Mesendoderm (in vitro differentiated cells): ENCODE measurements at regions not wholly inside any gene's neighbourhood (a gene's known extent, or its start where the extent isn't known, plus 50 kb on each side); places are given as distances from the start of the nearest gene placed in this dataset.
A peak's percentile ranks its signal among the peaks of the same experiment; 100 is the strongest.
"Not testable (repeated sequence)": the region's sequence is repeated elsewhere in the genome, so short reads cannot be mapped to it uniquely, and the experiment has no call there.

ENCODE experiments used
- DNase-seq: peaks from one replicate; pipeline ENCODE4 v3.0.0; 2013
- H2AK5ac ChIP-seq: 2 replicates; pipeline ENCODE4 v1.6.1; 2013; ENCODE audit warnings: low read length, inconsistent platforms
- H2BK120ac ChIP-seq: 2 replicates; pipeline ENCODE4 v1.6.1; 2013; ENCODE audit warnings: low read depth, mild to moderate bottlenecking, low read length, moderate library complexity, mixed read lengths
- H2BK15ac ChIP-seq: replicated peaks from 2 replicates; pipeline ENCODE4 v1.6.1; 2013; ENCODE audit warnings: low read depth, mild to moderate bottlenecking, moderate library complexity
- H2BK5ac ChIP-seq: 2 replicates; pipeline ENCODE4 v1.6.1; 2013; ENCODE audit warnings: low read length, inconsistent platforms
- H3K18ac ChIP-seq: 2 replicates; pipeline ENCODE4 v1.6.1; 2013; ENCODE audit warnings: mild to moderate bottlenecking, low read length, mixed read lengths
- H3K23ac ChIP-seq: one replicate; pipeline ENCODE4 v1.6.1; 2013; ENCODE audit warnings: low read length
- H3K27ac ChIP-seq: 2 replicates; pipeline ENCODE4 v1.5.1; 2013; ENCODE audit warnings: low read depth, mild to moderate bottlenecking, inconsistent platforms, low read length, moderate library complexity
- H3K27me3 ChIP-seq: 2 replicates; pipeline ENCODE4 v1.6.1; 2013; ENCODE audit warnings: low read length, control low read depth, mild to moderate bottlenecking, inconsistent platforms; ENCODE audit not compliant: insufficient read depth, poor library complexity
- H3K36me3 ChIP-seq: 2 replicates; pipeline ENCODE4 v1.6.1; 2013; ENCODE audit warnings: low read length, inconsistent platforms; ENCODE audit not compliant: control insufficient read depth, insufficient read depth
- H3K4ac ChIP-seq: one replicate; pipeline ENCODE4 v1.6.1; 2013; ENCODE audit warnings: low read depth, mild to moderate bottlenecking, low read length, moderate library complexity
- H3K4me1 ChIP-seq: 2 replicates; pipeline ENCODE4 v1.6.1; 2013; ENCODE audit warnings: low read depth, low read length, inconsistent platforms; ENCODE audit not compliant: control insufficient read depth
- H3K4me2 ChIP-seq: 2 replicates; pipeline ENCODE4 v1.6.1; 2013; ENCODE audit warnings: low read length
- H3K4me3 ChIP-seq: 2 replicates; pipeline ENCODE4 v1.5.1; 2013; ENCODE audit warnings: mild to moderate bottlenecking, low read length
- H3K56ac ChIP-seq: one replicate; pipeline ENCODE4 v1.6.1; 2013; ENCODE audit warnings: low read length
- H3K79me1 ChIP-seq: 2 replicates; pipeline ENCODE4 v1.6.1; 2013; ENCODE audit warnings: low read length, inconsistent platforms
- H3K79me2 ChIP-seq: 2 replicates; pipeline ENCODE4 v1.6.1; 2013; ENCODE audit warnings: mild to moderate bottlenecking, low read length; ENCODE audit not compliant: control insufficient read depth, insufficient read depth
- H3K9ac ChIP-seq: 2 replicates; pipeline ENCODE4 v1.6.1; 2013; ENCODE audit warnings: low read length, inconsistent platforms
- H4K5ac ChIP-seq: one replicate; pipeline ENCODE4 v1.6.1; 2013; ENCODE audit warnings: low read length
- H4K8ac ChIP-seq: one replicate; pipeline ENCODE4 v1.6.1; 2013; ENCODE audit warnings: low read depth, mild to moderate bottlenecking, control low read depth, low read length, moderate library complexity
- WGBS: extraction: QIAGEN DNeasy Blood & Tissue Kit; methylation state at CpG from one replicate; pipeline ENCODE4 v1.1.7; 2013; ENCODE audit warnings: low lambda C conversion rate, missing lambda C conversion rate; ENCODE audit not compliant: insufficient coverage; ENCODE audit errors: extremely low coverage; 5-methylcytosine and 5-hydroxymethylcytosine counted together

- Histone ChIP-seq H3K4me1 (no peaks in the 10 kb centered on the region), H2AK5ac (no peak overlapping the region), H3K27me3 (no peaks in the 10 kb centered on the region), H3K79me1 (no peaks in the 10 kb centered on the region), H4K5ac (no peak overlapping the region), H3K4me2 (no peak overlapping the region), H2BK5ac (no peak overlapping the region), H3K4me3 (no peak overlapping the region), H2BK120ac (no peak overlapping the region), H3K27ac (no peak overlapping the region), H3K36me3 (no peaks in the 10 kb centered on the region), H2BK15ac (no peak overlapping the region), H3K9ac (no peak overlapping the region), H3K4ac (no peak overlapping the region), H3K23ac (no peak overlapping the region), H3K56ac (no peak overlapping the region), H4K8ac (no peak overlapping the region), H3K18ac (no peak overlapping the region), H3K79me2 (no peaks in the 10 kb centered on the region)
- DNase-seq = peak; percentile 3
- no CpG with 5 or more reads among the region's 9 CpGs for WGBS
Measured at GRCh38 chr7:47066976-47067614, 514.8 kb downstream of the TNS3 start.

DNA sequence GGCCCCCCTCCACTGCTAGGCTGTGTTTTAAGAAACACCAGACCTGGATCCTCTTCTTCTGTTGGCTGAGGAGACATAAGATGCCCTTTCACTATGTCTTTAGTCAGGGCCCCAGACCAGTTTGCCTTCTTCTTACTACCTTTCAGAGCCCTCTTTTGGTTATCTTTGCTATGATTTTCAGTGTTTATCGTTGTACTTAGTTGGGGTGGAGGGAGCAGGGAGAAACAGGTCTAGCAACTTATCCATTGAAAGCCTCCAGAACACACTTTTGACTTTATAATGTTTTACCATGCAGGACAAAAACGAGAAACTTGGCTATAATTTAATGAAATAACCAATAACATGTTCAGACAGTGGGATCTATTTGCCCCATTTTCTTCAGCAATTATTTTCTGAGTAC, 525.2 kb downstream of the TNS3 start:
- no peak for DNase-seq
- H2BK120ac ChIP-seq = no peak overlapping the region
- no peak overlapping the region for H3K4ac ChIP-seq
- H3K27me3 ChIP-seq = no peaks in the 10 kb centered on the region
- H2BK15ac ChIP-seq = no peak overlapping the region
- no peak overlapping the region for H3K56ac ChIP-seq
- no peak overlapping the region for H3K9ac ChIP-seq
- H3K23ac ChIP-seq = no peak overlapping the region
- H3K4me1 ChIP-seq = no peaks in the 10 kb centered on the region
- no CpG with 5 or more reads among the region's 2 CpGs for WGBS
- no peak overlapping the region for H3K27ac ChIP-seq
- no peaks in the 10 kb centered on the region for H3K79me1 ChIP-seq
- H2AK5ac ChIP-seq = no peak overlapping the region
- no peak overlapping the region for H2BK5ac ChIP-seq
- H4K5ac ChIP-seq = no peak overlapping the region
- H3K79me2 ChIP-seq = no peaks in the 10 kb centered on the region
- H3K4me3 ChIP-seq = no peak overlapping the region
- no peak overlapping the region for H3K4me2 ChIP-seq
- no peak overlapping the region for H3K18ac ChIP-seq
- H4K8ac ChIP-seq = no peak overlapping the region
- no peaks in the 10 kb centered on the region for H3K36me3 ChIP-seq

DNA sequence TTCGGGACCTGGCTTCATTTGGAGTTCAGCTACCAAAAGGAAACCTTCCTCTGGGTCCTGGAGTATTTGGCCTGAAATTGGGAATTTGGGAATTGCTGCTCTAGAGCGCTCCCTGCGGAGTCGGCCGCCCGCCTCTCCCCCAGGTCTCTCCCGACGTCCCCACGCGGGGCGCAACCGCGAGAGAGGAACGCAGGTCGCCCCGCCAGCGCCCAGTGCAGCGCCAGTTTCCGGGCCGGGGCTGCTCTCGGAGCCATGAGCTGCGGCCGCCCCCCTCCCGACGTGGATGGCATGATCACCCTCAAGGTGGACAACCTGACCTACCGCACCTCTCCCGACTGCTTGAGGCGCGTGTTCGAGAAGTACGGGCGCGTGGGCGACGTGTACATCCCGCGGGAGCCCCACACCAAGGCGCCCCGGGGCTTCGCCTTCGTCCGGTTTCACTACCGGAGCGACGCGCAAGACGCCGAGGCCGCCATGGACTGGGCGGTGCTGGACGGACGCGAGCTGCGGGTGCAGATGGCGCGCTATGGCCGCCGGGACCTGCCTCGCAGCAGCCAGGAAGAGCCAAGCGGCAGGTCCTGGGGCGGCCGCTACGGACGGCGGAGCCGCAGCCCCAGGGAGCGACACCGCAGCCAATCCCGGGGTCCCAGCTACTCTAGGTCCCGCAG, 529.2 kb downstream of the TNS3 start:
- H3K4ac ChIP-seq, H3K27me3 ChIP-seq, DNase-seq, H3K79me1 ChIP-seq, H3K4me1 ChIP-seq, H3K27ac ChIP-seq, H3K18ac ChIP-seq, H4K8ac ChIP-seq, H3K4me3 ChIP-seq, H3K4me2 ChIP-seq, H2BK15ac ChIP-seq, H3K56ac ChIP-seq, H2BK5ac ChIP-seq, H3K9ac ChIP-seq, H3K36me3 ChIP-seq, H2AK5ac ChIP-seq, H4K5ac ChIP-seq, H2BK120ac ChIP-seq, H3K23ac ChIP-seq, H3K79me2 ChIP-seq: not testable (repeated sequence)
- WGBS = no CpG with 5 or more reads among the region's 70 CpGs

- Histone ChIP-seq H3K23ac (no peak overlapping the region), H3K9ac (no peak overlapping the region), H3K4me1 (no peaks in the 10 kb centered on the region), H3K4me3 (no peak overlapping the region), H4K5ac (no peak overlapping the region), H2AK5ac (no peak overlapping the region), H3K79me2 (no peaks in the 10 kb centered on the region), H3K56ac (no peak overlapping the region), H3K4ac (no peak overlapping the region), H3K4me2 (no peak overlapping the region), H3K27ac (no peak overlapping the region), H3K79me1 (no peaks in the 10 kb centered on the region), H2BK15ac (no peak overlapping the region), H4K8ac (no peak overlapping the region), H2BK120ac (no peak overlapping the region), H3K27me3 (no peaks in the 10 kb centered on the region), H2BK5ac (no peak overlapping the region), H3K18ac (no peak overlapping the region), H3K36me3 (no peaks in the 10 kb centered on the region)
- no peak for DNase-seq
- WGBS = no CpG with 5 or more reads among the region's 13 CpGs
Measured at GRCh38 chr7:47049234-47049774, 532.6 kb downstream of the TNS3 start.

- no peaks in the 10 kb centered on the region for H3K27me3 ChIP-seq
- H2BK5ac ChIP-seq = no peak overlapping the region
- no peak overlapping the region for H3K23ac ChIP-seq
- H3K27ac ChIP-seq = no peak overlapping the region
- no peak overlapping the region for H3K18ac ChIP-seq
- H3K4me3 ChIP-seq = no peak overlapping the region
- H3K36me3 ChIP-seq = no peaks in the 10 kb centered on the region
- no CpG with 5 or more reads among the region's 2 CpGs for WGBS
- no peak overlapping the region for H3K9ac ChIP-seq
- H4K5ac ChIP-seq = no peak overlapping the region
- no peak overlapping the region for H3K4ac ChIP-seq
- no peaks in the 10 kb centered on the region for H3K79me2 ChIP-seq
- no peak overlapping the region for H4K8ac ChIP-seq
- no peak overlapping the region for H3K56ac ChIP-seq
- no peak overlapping the region for H2BK120ac ChIP-seq
- no peak overlapping the region for H3K4me2 ChIP-seq
- H3K79me1 ChIP-seq = no peaks in the 10 kb centered on the region
- H2AK5ac ChIP-seq = no peak overlapping the region
- H3K4me1 ChIP-seq = no peaks in the 10 kb centered on the region
- DNase-seq = no peak
- H2BK15ac ChIP-seq = no peak overlapping the region
Measured at GRCh38 chr7:47047384-47047783, 534.5 kb downstream of the TNS3 start.
